Colonic mucosa (tissue), 4 donors: ENCODE measurements at regions not wholly inside any gene's neighbourhood (a gene's known extent, or its start where the extent isn't known, plus 50 kb on each side); places are given as distances from the start of the nearest gene placed in this dataset.

Experiments
- DNase-seq: peaks from one replicate; pipeline ENCODE4 v3.0.0-alpha.2; 2020
- H3K27ac ChIP-seq: fragments of 200-600 bp; one replicate; pipeline ENCODE4 v1.8.0; 2021
- H3K27me3 ChIP-seq: fragments of 200-600 bp; one replicate; pipeline ENCODE4 v1.8.0; 2021
- H3K36me3 ChIP-seq: fragments of 200-600 bp; one replicate; pipeline ENCODE4 v1.8.0; 2021
- H3K4me1 ChIP-seq: fragments of 200-600 bp; one replicate; pipeline ENCODE4 v1.8.0; 2021; ENCODE audit warnings: mild to moderate bottlenecking
- H3K4me3 ChIP-seq: fragments of 200-600 bp; one replicate; pipeline ENCODE4 v1.8.0; 2021
- H3K9ac ChIP-seq, 2 donors: one replicate each; pipeline ENCODE4 v1.7.0; 2013; ENCODE audit warnings: control low read depth in 2 of 2, low read depth in 2 of 2, low read length in 2 of 2
- H3K9me3 ChIP-seq: fragments of 200-600 bp; one replicate; pipeline ENCODE4 v1.8.0; 2021
- intact Hi-C: fragments of 100-400 bp; cut with DNase I; formaldehyde crosslinking; loops from one replicate; pipeline ENCODE4 v1.14.1; 2022
- TF ChIP-seq, protein P1 (sequence below): fragments of 200-600 bp; IDR thresholded peaks from one replicate; pipeline ENCODE4 v1.8.0; 2022; ENCODE audit warnings: antibody characterized with exemption, mild to moderate bottlenecking
- donor health status: healthy.
- donor health status: DM: no; HTN: no; CAD: no.
- donor health status: DM: no; HTN: no; CAD: no.

DNA sequence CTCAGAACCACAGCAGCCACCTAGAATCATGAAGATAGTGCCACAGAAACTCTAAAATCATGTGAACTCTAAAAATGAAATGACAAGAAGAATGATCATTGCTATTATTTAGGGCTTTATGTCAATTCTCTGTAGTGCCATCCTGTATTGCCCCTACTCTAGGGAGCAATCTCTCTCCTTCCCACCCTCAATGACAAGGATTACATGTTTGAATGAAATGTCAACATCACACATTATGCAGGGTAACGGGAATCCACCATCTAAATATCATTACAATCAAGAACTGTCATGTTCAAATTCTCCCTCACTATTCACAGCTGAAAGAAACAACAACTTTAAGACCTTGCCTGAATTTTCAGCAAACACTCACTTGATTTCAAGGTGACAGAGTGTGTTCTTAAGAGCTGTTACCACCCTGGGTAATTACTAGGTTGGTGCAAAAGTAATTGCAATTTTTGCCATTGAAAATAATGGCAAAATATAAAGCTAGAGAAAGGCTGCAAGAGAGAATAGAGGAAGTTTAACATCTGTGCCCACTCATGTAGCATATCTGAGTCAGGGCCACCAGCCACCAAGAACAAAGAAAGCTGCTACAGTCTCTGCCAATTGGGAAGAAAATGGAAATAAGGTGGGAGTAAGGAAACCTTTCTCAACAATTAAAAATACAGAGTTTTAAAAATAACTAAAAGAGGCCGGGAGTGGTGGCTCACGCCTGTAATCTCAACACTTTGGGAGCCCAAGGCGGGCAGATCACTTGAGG is 112.8 kb upstream of the PSMD7 start:
- no peak for DNase-seq
- Histone ChIP-seq H3K4me1 (no peaks in the 10 kb centered on the region), H3K36me3 (no peaks in the 10 kb centered on the region), H3K9ac (no peak overlapping the region), H3K27ac (no peak overlapping the region), H3K9me3 (no peaks in the 10 kb centered on the region), H3K4me3 (no peak overlapping the region), H3K27me3 (no peaks in the 10 kb centered on the region)
- intact Hi-C loops: no loop called here
- TF ChIP-seq, protein P1, sequence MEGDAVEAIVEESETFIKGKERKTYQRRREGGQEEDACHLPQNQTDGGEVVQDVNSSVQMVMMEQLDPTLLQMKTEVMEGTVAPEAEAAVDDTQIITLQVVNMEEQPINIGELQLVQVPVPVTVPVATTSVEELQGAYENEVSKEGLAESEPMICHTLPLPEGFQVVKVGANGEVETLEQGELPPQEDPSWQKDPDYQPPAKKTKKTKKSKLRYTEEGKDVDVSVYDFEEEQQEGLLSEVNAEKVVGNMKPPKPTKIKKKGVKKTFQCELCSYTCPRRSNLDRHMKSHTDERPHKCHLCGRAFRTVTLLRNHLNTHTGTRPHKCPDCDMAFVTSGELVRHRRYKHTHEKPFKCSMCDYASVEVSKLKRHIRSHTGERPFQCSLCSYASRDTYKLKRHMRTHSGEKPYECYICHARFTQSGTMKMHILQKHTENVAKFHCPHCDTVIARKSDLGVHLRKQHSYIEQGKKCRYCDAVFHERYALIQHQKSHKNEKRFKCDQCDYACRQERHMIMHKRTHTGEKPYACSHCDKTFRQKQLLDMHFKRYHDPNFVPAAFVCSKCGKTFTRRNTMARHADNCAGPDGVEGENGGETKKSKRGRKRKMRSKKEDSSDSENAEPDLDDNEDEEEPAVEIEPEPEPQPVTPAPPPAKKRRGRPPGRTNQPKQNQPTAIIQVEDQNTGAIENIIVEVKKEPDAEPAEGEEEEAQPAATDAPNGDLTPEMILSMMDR: no peak

DNA sequence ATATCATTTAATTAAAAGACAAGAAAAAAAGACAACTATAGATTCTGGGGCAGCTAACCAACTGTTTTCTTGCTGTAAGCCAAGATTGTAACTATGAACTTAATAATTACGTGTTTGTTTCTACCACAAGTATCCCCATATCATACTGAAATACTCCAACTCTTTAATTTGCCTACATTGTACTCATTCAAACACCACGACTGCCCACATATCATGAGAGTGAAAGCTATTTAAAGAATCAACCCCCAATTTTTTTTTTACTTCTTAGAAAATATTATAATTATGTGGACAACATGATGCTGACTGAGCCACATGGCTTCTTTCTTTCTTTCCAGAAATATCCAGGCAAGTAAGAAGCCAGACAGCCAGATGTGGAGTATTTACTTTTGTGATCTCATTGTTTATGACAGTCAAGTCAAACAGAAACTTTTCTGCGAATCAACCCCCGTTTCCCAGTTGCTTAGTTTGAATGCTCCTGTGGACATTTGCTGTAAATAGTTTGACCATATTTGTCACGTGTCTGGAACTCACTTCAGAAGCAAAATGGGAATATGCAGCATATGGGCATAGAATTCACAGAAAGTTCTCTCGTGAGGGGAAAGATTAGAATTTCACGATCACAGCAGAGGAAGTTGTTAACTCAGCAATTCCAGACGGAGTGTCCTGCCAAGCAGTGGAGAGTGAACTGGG is 126.8 kb upstream of the PSMD7 start:
- Histone ChIP-seq H3K27me3 (no peaks in the 10 kb centered on the region), H3K4me1 (no peaks in the 10 kb centered on the region), H3K9ac (no peak overlapping the region), H3K27ac (peak overlapping the region; percentile 16), H3K9me3 (no peaks in the 10 kb centered on the region), H3K4me3 (no peak overlapping the region), H3K36me3 (no peaks in the 10 kb centered on the region)
- intact Hi-C loops: no loop called here
- TF ChIP-seq, protein P1: no peak
- DNase-seq: peak; percentile 20

DNA sequence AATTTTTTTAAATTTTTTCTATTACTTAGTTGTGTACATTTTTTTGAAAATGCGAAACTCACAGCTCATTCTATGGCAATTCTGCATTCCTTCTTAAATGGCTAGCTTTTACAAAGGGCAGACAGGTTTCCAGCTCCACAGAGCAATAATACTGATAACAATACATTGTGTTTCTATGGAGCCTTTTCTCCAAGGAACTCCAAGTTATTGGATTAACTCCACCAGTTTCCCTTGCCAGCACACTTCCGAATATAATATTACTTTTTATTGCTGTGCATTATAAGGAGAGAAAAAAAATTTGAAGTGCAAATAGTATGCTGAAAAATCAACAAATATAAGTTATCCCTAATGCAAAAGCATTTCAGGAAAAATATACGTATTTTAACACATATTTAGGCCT is 127.5 kb upstream of the PSMD7 start:
- no peaks in the 10 kb centered on the region for H3K4me1 ChIP-seq
- H3K4me3 ChIP-seq: no peak overlapping the region
- intact Hi-C loops: no loop called here
- no peaks in the 10 kb centered on the region for H3K9me3 ChIP-seq
- H3K9ac ChIP-seq: no peak overlapping the region
- no peak for DNase-seq
- H3K27me3 ChIP-seq: no peaks in the 10 kb centered on the region
- no peak overlapping the region for H3K27ac ChIP-seq
- H3K36me3 ChIP-seq: no peaks in the 10 kb centered on the region
- TF ChIP-seq, protein P1: no peak

DNA sequence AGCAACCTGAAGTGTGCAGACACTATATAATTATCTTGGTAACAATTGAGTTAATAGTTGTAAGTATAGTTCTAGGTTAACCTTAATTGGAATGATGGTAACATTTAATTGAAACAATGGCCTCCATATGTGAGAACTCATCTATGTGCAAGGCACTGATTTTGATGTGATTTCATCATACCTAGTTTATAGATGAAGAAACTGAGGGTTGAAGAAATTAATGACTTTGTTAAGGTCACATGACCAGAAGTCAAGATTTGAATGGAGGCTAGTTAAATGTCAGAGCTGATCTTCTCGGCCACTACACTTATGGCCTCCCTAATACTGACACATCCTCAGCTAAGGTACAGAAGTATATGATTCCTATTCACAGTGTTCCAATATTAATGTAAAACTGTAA is 128.2 kb upstream of the PSMD7 start:
- intact Hi-C loops: no loop called here
- no peaks in the 10 kb centered on the region for H3K27me3 ChIP-seq
- TF ChIP-seq, protein P1: no peak
- no peak for DNase-seq
- H3K36me3 ChIP-seq: no peaks in the 10 kb centered on the region
- no peaks in the 10 kb centered on the region for H3K9me3 ChIP-seq
- H3K9ac ChIP-seq: no peak overlapping the region
- no peak overlapping the region for H3K4me3 ChIP-seq
- no peaks in the 10 kb centered on the region for H3K4me1 ChIP-seq
- H3K27ac ChIP-seq: no peak overlapping the region

DNA sequence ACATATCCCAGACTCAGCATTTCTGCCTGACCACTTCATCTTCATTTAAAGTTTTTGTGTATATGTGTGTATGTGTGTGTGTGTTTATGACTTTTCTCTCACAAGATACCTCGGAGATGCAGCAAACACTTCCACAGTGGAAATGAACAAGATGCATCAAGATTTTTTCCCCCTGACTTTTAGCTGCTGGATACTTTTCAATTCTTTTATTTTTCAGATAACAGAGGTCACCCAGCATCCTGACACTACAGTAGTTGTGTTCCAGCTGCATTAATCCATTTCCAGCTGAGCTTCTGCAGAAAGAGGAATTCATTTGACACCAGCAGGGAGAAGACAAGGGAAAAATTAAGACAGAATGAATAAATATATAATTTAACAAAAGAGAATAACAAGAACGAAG is 130.2 kb upstream of the PSMD7 start:
- no peak for DNase-seq
- no peak overlapping the region for H3K9ac ChIP-seq
- no peaks in the 10 kb centered on the region for H3K27me3 ChIP-seq
- TF ChIP-seq, protein P1: no peak
- intact Hi-C loops: no loop called here
- no peak overlapping the region for H3K27ac ChIP-seq
- H3K4me3 ChIP-seq: no peak overlapping the region
- H3K9me3 ChIP-seq: no peaks in the 10 kb centered on the region
- H3K36me3 ChIP-seq: no peaks in the 10 kb centered on the region
- H3K4me1 ChIP-seq: no peaks in the 10 kb centered on the region
